ENCODE measurements at regions not wholly inside any gene's neighbourhood (a gene's known extent, or its start where the extent isn't known, plus 50 kb on each side); places are given as distances from the start of the nearest gene placed in this dataset.

DNA sequence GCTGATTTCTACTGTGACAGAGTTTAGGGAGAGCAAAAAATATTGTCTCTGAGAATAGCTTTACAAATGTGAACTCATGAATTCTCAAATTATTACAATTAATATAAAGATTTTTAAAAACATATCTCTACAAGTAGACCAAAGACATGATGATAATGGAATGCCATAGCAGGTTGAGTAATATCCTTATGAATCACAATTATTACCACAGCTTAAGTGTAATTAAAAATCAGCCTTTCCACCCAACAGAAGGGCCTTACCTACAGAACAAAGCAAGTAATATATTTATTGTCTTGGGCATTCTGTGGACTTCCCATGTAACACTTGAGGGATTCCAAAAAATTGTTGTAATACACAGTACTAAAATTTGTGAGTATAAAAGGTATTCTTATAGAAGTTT is 1099.6 kb upstream of the GJE1 start:
- no peak overlapping the region for H3K4me2 ChIP-seq (ENCODE audit: insufficient read depth, low read length)
- no peaks in the 10 kb centered on the region for H3K36me3 ChIP-seq (ENCODE audit: insufficient read depth, low read length)
- no peak overlapping the region for H2AFZ ChIP-seq (ENCODE audit: low read length)
- no peaks in the 10 kb centered on the region for H3K9me3 ChIP-seq (ENCODE audit: low read depth, low read length)
- H4K20me1 ChIP-seq (ENCODE audit: insufficient read depth, low read length): no peaks in the 10 kb centered on the region
- no peak for DNase-seq (ENCODE audit: insufficient read length, low spot score, missing footprints)
- no peaks in the 10 kb centered on the region for H3K27me3 ChIP-seq (ENCODE audit: insufficient read depth, low read length)
- H3K4me1 ChIP-seq (ENCODE audit: insufficient read depth, low read length): no peaks in the 10 kb centered on the region
- no peaks in the 10 kb centered on the region for H3K79me2 ChIP-seq (ENCODE audit: insufficient read depth, low read length)
- no peak overlapping the region for H3K27ac ChIP-seq (ENCODE audit: low read depth, low read length)
- TF ChIP-seq, protein P1, sequence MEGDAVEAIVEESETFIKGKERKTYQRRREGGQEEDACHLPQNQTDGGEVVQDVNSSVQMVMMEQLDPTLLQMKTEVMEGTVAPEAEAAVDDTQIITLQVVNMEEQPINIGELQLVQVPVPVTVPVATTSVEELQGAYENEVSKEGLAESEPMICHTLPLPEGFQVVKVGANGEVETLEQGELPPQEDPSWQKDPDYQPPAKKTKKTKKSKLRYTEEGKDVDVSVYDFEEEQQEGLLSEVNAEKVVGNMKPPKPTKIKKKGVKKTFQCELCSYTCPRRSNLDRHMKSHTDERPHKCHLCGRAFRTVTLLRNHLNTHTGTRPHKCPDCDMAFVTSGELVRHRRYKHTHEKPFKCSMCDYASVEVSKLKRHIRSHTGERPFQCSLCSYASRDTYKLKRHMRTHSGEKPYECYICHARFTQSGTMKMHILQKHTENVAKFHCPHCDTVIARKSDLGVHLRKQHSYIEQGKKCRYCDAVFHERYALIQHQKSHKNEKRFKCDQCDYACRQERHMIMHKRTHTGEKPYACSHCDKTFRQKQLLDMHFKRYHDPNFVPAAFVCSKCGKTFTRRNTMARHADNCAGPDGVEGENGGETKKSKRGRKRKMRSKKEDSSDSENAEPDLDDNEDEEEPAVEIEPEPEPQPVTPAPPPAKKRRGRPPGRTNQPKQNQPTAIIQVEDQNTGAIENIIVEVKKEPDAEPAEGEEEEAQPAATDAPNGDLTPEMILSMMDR (IDR thresholded peaks at IDR 0.05; ENCODE audit: extremely low read depth, low read depth, low read length): no peak
- no peak overlapping the region for H3K4me3 ChIP-seq (ENCODE audit: insufficient read depth, low read length)

DNA sequence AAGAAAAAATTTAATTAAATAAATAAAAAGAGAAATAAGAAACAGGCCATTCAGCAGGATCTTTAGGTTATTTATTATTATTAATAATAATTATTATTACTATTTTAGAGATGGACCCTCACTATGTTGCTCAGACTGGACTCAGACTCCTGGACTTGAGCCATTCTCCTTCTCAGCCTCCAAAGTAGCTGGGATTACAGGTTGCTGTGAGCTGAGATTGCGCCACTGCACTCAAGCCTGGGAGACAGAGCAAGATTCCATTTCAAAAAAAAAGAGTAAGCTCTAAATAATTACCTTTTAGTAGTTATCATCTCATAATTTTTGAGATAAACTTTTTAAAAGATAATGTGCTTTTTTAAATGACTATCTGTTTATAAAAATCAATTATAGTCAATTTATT is 1102.8 kb upstream of the GJE1 start:
- H3K9me3 ChIP-seq (ENCODE audit: low read depth, low read length): no peaks in the 10 kb centered on the region
- no peaks in the 10 kb centered on the region for H4K20me1 ChIP-seq (ENCODE audit: insufficient read depth, low read length)
- no peaks in the 10 kb centered on the region for H3K4me1 ChIP-seq (ENCODE audit: insufficient read depth, low read length)
- no peak overlapping the region for H3K4me2 ChIP-seq (ENCODE audit: insufficient read depth, low read length)
- no peak overlapping the region for H3K4me3 ChIP-seq (ENCODE audit: insufficient read depth, low read length)
- H3K27ac ChIP-seq (ENCODE audit: low read depth, low read length): no peak overlapping the region
- no peaks in the 10 kb centered on the region for H3K36me3 ChIP-seq (ENCODE audit: insufficient read depth, low read length)
- no peaks in the 10 kb centered on the region for H3K27me3 ChIP-seq (ENCODE audit: insufficient read depth, low read length)
- no peak for DNase-seq (ENCODE audit: insufficient read length, low spot score, missing footprints)
- no peak overlapping the region for H2AFZ ChIP-seq (ENCODE audit: low read length)
- TF ChIP-seq, protein P1 (IDR thresholded peaks at IDR 0.05; ENCODE audit: extremely low read depth, low read depth, low read length): no peak
- no peaks in the 10 kb centered on the region for H3K79me2 ChIP-seq (ENCODE audit: insufficient read depth, low read length)

DNA sequence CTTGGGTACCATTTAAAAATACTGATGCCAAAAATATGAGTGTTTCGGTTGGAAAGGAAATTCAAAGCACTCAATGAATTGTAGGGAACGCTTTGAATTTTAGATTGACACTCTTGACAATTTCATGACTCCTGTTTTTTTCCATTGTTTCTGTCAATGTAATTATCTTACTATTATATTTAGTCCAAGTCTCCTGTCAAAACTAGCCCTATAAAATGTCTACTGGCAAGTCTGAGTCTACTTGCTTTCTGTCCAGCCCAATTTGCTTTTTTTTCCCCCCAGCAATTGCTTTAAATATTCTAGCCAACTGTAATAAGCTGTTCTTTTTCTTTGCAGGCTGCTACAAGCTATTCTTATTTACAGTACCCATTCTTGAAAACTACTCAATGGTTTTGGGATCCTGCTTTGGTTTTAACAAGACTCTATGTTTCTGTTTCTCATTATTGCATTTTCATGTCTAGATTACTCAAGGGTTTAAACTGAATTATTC is 1103.9 kb upstream of the GJE1 start:
- Histone ChIP-seq H3K27me3 (ENCODE audit: insufficient read depth, low read length) (no peaks in the 10 kb centered on the region), H4K20me1 (ENCODE audit: insufficient read depth, low read length) (no peaks in the 10 kb centered on the region), H3K9me3 (ENCODE audit: low read depth, low read length) (no peaks in the 10 kb centered on the region), H2AFZ (ENCODE audit: low read length) (no peak overlapping the region), H3K27ac (ENCODE audit: low read depth, low read length) (no peak overlapping the region), H3K4me1 (ENCODE audit: insufficient read depth, low read length) (no peaks in the 10 kb centered on the region), H3K36me3 (ENCODE audit: insufficient read depth, low read length) (no peaks in the 10 kb centered on the region), H3K4me3 (ENCODE audit: insufficient read depth, low read length) (no peak overlapping the region), H3K4me2 (ENCODE audit: insufficient read depth, low read length) (no peak overlapping the region), H3K79me2 (ENCODE audit: insufficient read depth, low read length) (no peaks in the 10 kb centered on the region)
- no peak for DNase-seq (ENCODE audit: insufficient read length, low spot score, missing footprints)
- TF ChIP-seq, protein P1 (IDR thresholded peaks at IDR 0.05; ENCODE audit: extremely low read depth, low read depth, low read length): no peak

DNA sequence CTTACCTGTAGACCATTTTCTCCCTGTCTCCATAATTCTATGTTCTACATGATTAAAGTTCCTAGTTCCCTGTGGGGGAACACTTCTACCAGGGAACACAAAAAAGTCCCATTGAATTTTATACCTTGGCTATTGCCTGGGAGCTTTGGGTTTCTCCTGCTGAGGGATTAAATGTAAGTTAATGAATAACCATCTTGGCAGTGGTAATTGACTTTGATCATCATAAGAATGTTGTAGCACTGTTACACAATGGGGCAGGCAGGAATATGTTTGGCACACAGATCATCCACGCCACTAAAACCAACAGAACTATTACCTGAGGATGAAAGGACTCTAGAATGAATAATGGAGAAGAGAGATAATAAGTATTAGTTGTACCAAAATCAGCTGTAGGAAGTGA is 1106.2 kb upstream of the GJE1 start:
- no peak overlapping the region for H3K27ac ChIP-seq (ENCODE audit: low read depth, low read length)
- no peaks in the 10 kb centered on the region for H3K79me2 ChIP-seq (ENCODE audit: insufficient read depth, low read length)
- TF ChIP-seq, protein P1 (IDR thresholded peaks at IDR 0.05; ENCODE audit: extremely low read depth, low read depth, low read length): no peak
- no peak overlapping the region for H3K4me3 ChIP-seq (ENCODE audit: insufficient read depth, low read length)
- H3K36me3 ChIP-seq (ENCODE audit: insufficient read depth, low read length): no peaks in the 10 kb centered on the region
- H3K27me3 ChIP-seq (ENCODE audit: insufficient read depth, low read length): no peaks in the 10 kb centered on the region
- no peak for DNase-seq (ENCODE audit: insufficient read length, low spot score, missing footprints)
- no peaks in the 10 kb centered on the region for H3K9me3 ChIP-seq (ENCODE audit: low read depth, low read length)
- no peaks in the 10 kb centered on the region for H3K4me1 ChIP-seq (ENCODE audit: insufficient read depth, low read length)
- no peak overlapping the region for H2AFZ ChIP-seq (ENCODE audit: low read length)
- H4K20me1 ChIP-seq (ENCODE audit: insufficient read depth, low read length): no peaks in the 10 kb centered on the region
- no peak overlapping the region for H3K4me2 ChIP-seq (ENCODE audit: insufficient read depth, low read length)
